ENCODE measurements at regions not wholly inside any gene's neighbourhood (a gene's known extent, or its start where the extent isn't known, plus 50 kb on each side); places are given as distances from the start of the nearest gene placed in this dataset.

- no peak for TF ChIP-seq CTCF (IDR thresholded peaks at IDR 0.05)
- TF ChIP-seq POLR2A (IDR thresholded peaks at IDR 0.05), result no peak
These were observed 188.7 kb downstream of the ETS1 start for GRCh38 chr11:128398517-128399250.

Data from uterus (tissue), 2 donors.